ENCODE measurements at regions not wholly inside any gene's neighbourhood (a gene's known extent, or its start where the extent isn't known, plus 50 kb on each side); places are given as distances from the start of the nearest gene placed in this dataset.
A peak's percentile ranks its signal among the peaks of the same experiment; 100 is the strongest.

- DNase-seq: no peak
These were observed 367.1 kb downstream of the ZEB2 start for GRCh38 chr2:144152817-144153271.

GRCh38 chr2:144151851-144152250, 368.1 kb downstream of the ZEB2 start:
- DNase-seq: no peak

- DNase-seq: no peak
These were observed 368.5 kb downstream of the ZEB2 start for GRCh38 chr2:144151405-144151804.

- DNase-seq: no peak
These were observed 372.6 kb downstream of the ZEB2 start for GRCh38 chr2:144147356-144147755.

GRCh38 chr2:144146876-144147275, 373.0 kb downstream of the ZEB2 start:
- no peak for DNase-seq

GRCh38 chr2:144146076-144146475, 373.8 kb downstream of the ZEB2 start:
- DNase-seq: no peak

GRCh38 chr2:144143294-144144151, 376.4 kb downstream of the ZEB2 start:
- DNase-seq: peak in 1 of 2 donors; percentile 1

- no peak for DNase-seq
These were observed 379.0 kb downstream of the ZEB2 start for GRCh38 chr2:144140891-144141290.

- DNase-seq: no peak
These were observed 382.1 kb downstream of the ZEB2 start for GRCh38 chr2:144137705-144138428.

- DNase-seq: no peak
These were observed 382.6 kb downstream of the ZEB2 start for GRCh38 chr2:144137272-144137671.

GRCh38 chr2:144136297-144137010, 383.5 kb downstream of the ZEB2 start:
- DNase-seq: no peak

- DNase-seq: no peak
These were observed 385.8 kb downstream of the ZEB2 start for GRCh38 chr2:144133936-144134665.

- no peak for DNase-seq
These were observed 387.6 kb downstream of the ZEB2 start for GRCh38 chr2:144132357-144132756.

- DNase-seq: no peak
These were observed 388.9 kb downstream of the ZEB2 start for GRCh38 chr2:144131042-144131441.

- DNase-seq: no peak
These were observed 389.4 kb downstream of the ZEB2 start for GRCh38 chr2:144130551-144130950.

- DNase-seq: no peak
These were observed 391.7 kb downstream of the ZEB2 start for GRCh38 chr2:144128130-144128746.

- no peak for DNase-seq
These were observed 392.2 kb downstream of the ZEB2 start for GRCh38 chr2:144127693-144128092.

GRCh38 chr2:144126302-144126701, 393.6 kb downstream of the ZEB2 start:
- no peak for DNase-seq

GRCh38 chr2:144125751-144126150, 394.2 kb downstream of the ZEB2 start:
- no peak for DNase-seq

GRCh38 chr2:144124882-144125281, 395.0 kb downstream of the ZEB2 start:
- DNase-seq: no peak

GRCh38 chr2:144120487-144120886, 399.4 kb downstream of the ZEB2 start:
- no peak for DNase-seq

- DNase-seq: no peak
These were observed 402.8 kb downstream of the ZEB2 start for GRCh38 chr2:144117086-144117485.
